ENCODE measurements at regions not wholly inside any gene's neighbourhood (a gene's known extent, or its start where the extent isn't known, plus 50 kb on each side); places are given as distances from the start of the nearest gene placed in this dataset.

- DNase-seq: no peak
These were observed 240.3 kb downstream of the FAM76B start for GRCh38 chr11:95549301-95549700.

GRCh38 chr11:95548416-95548815 lies 241.2 kb downstream of the FAM76B start:
- no peak for DNase-seq

GRCh38 chr11:95547976-95548375 lies 241.6 kb downstream of the FAM76B start:
- no peak for DNase-seq

GRCh38 chr11:95547186-95547585 lies 242.4 kb downstream of the FAM76B start:
- DNase-seq: no peak

GRCh38 chr11:95545116-95545875 lies 244.3 kb downstream of the FAM76B start:
- no peak for DNase-seq

- peak in 1 of 3 donors; percentile 61 for DNase-seq
These were observed 245.3 kb downstream of the FAM76B start for GRCh38 chr11:95544095-95544856.

GRCh38 chr11:95542868-95543551 lies 246.6 kb downstream of the FAM76B start:
- no peak for DNase-seq

GRCh38 chr11:95541715-95542114 lies 247.9 kb downstream of the FAM76B start:
- DNase-seq: no peak

- no peak for DNase-seq
These were observed 253.4 kb downstream of the FAM76B start for GRCh38 chr11:95536047-95536690.

GRCh38 chr11:95534809-95535208 lies 254.8 kb downstream of the FAM76B start:
- no peak for DNase-seq

GRCh38 chr11:95534226-95534625 lies 255.4 kb downstream of the FAM76B start:
- DNase-seq: no peak

- DNase-seq: no peak
These were observed 258.5 kb downstream of the FAM76B start for GRCh38 chr11:95531116-95531515.

GRCh38 chr11:95524314-95525036 lies 265.1 kb downstream of the FAM76B start:
- DNase-seq: no peak

- DNase-seq: no peak
These were observed 266.7 kb downstream of the FAM76B start for GRCh38 chr11:95522874-95523273.

- no peak for DNase-seq
These were observed 267.7 kb downstream of the FAM76B start for GRCh38 chr11:95521862-95522261.

- DNase-seq: no peak
These were observed 268.4 kb downstream of the FAM76B start for GRCh38 chr11:95521133-95521542.

GRCh38 chr11:95520369-95521132 lies 269.0 kb downstream of the FAM76B start:
- DNase-seq: no peak

GRCh38 chr11:95519912-95520311 lies 269.7 kb downstream of the FAM76B start:
- no peak for DNase-seq

GRCh38 chr11:95517453-95517852 lies 272.1 kb downstream of the FAM76B start:
- DNase-seq: peak in 1 of 3 donors; percentile 68

- DNase-seq: peak in 1 of 3 donors; percentile 84
These were observed 272.8 kb downstream of the FAM76B start for GRCh38 chr11:95516786-95517185.

GRCh38 chr11:95516175-95516574 lies 273.4 kb downstream of the FAM76B start:
- peak in 1 of 3 donors; percentile 68 for DNase-seq

Data from muscle of back (tissue), 3 donors.